ENCODE measurements at regions not wholly inside any gene's neighbourhood (a gene's known extent, or its start where the extent isn't known, plus 50 kb on each side); places are given as distances from the start of the nearest gene placed in this dataset.

GRCh38 chr2:21746499-21746898 lies 622.7 kb downstream of the TDRD15 start:
- no peak for DNase-seq
- no peak overlapping the region for H3K4me3 ChIP-seq (ENCODE audit: low read depth, low read length)
- intact Hi-C loops (cut with micrococcal nuclease; ENCODE audit: unreplicated experiment) = no loop called here
- no peaks in the 10 kb centered on the region for H3K36me3 ChIP-seq (ENCODE audit: control insufficient read depth, insufficient read depth, low read length)
- Mint-ChIP-seq H3K9me3 (ENCODE audit: unreplicated experiment) (peaks cover 16% of the 10 kb centered on the region), H3K4me1 (ENCODE audit: low read depth, unreplicated experiment) (no peaks in the 10 kb centered on the region), H3K4me3 (ENCODE audit: unreplicated experiment) (no peak overlapping the region), H3K36me3 (ENCODE audit: insufficient read depth, unreplicated experiment) (no peaks in the 10 kb centered on the region), H3K27me3 (ENCODE audit: insufficient read depth, unreplicated experiment) (no peaks in the 10 kb centered on the region), H3K27ac (ENCODE audit: unreplicated experiment) (no peak overlapping the region)
- no peaks in the 10 kb centered on the region for H3K27me3 ChIP-seq (replicated peaks; ENCODE audit: control insufficient read depth, insufficient read depth, low read length)
- no peak for TF ChIP-seq CTCF (IDR thresholded peaks at IDR 0.05; ENCODE audit: insufficient read depth in 1 of 2, low read depth in 1 of 2, low read length in 1 of 2, severe bottlenecking in 1 of 2, unreplicated experiment in 1 of 2)
- ChIA-PET POLR2A (no interaction called here), CTCF (no interaction called here)
- no peaks in the 10 kb centered on the region for H3K9me3 ChIP-seq
- BruUV-seq (replicated peaks) = no TSS peak
- H3K4me1 ChIP-seq = no peaks in the 10 kb centered on the region

GRCh38 chr2:21748501-21748900 lies 624.7 kb downstream of the TDRD15 start:
- no peak for TF ChIP-seq CTCF (IDR thresholded peaks at IDR 0.05; ENCODE audit: insufficient read depth in 1 of 2, low read depth in 1 of 2, low read length in 1 of 2, severe bottlenecking in 1 of 2, unreplicated experiment in 1 of 2)
- ChIA-PET POLR2A (interaction anchor here (0.6 kb wide), 1 partner anchor 520 kb away, joined by 3 read pairs; no protein-coding TSS in a partner anchor), CTCF (no interaction called here)
- Mint-ChIP-seq H3K27me3 (ENCODE audit: insufficient read depth, unreplicated experiment) (peaks cover 3% of the 10 kb centered on the region), H3K4me3 (ENCODE audit: unreplicated experiment) (no peak overlapping the region), H3K4me1 (ENCODE audit: low read depth, unreplicated experiment) (no peaks in the 10 kb centered on the region), H3K36me3 (ENCODE audit: insufficient read depth, unreplicated experiment) (no peaks in the 10 kb centered on the region), H3K9me3 (ENCODE audit: unreplicated experiment) (peaks cover 13% of the 10 kb centered on the region), H3K27ac (ENCODE audit: unreplicated experiment) (no peak overlapping the region)
- no peaks in the 10 kb centered on the region for H3K9me3 ChIP-seq
- no peaks in the 10 kb centered on the region for H3K4me1 ChIP-seq
- intact Hi-C loops (cut with micrococcal nuclease; ENCODE audit: unreplicated experiment) = no loop called here
- BruUV-seq (replicated peaks) = no TSS peak
- H3K36me3 ChIP-seq (ENCODE audit: control insufficient read depth, insufficient read depth, low read length) = no peaks in the 10 kb centered on the region
- no peaks in the 10 kb centered on the region for H3K27me3 ChIP-seq (replicated peaks; ENCODE audit: control insufficient read depth, insufficient read depth, low read length)
- no peak overlapping the region for H3K4me3 ChIP-seq (ENCODE audit: low read depth, low read length)
- no peak for DNase-seq

- no peak overlapping the region for H3K4me3 ChIP-seq (ENCODE audit: low read depth, low read length)
- H3K4me3 Mint-ChIP-seq (ENCODE audit: unreplicated experiment) = no peak overlapping the region
- no peaks in the 10 kb centered on the region for H3K27me3 ChIP-seq (replicated peaks; ENCODE audit: control insufficient read depth, insufficient read depth, low read length)
- TF ChIP-seq CTCF (IDR thresholded peaks at IDR 0.05; ENCODE audit: insufficient read depth in 1 of 2, low read depth in 1 of 2, low read length in 1 of 2, severe bottlenecking in 1 of 2, unreplicated experiment in 1 of 2) = peak in 1 of 2 experiments; percentile 33
- no peaks in the 10 kb centered on the region for H3K9me3 ChIP-seq
- peaks cover 4% of the 10 kb centered on the region; the same call in 1 of the 2 replicates for H3K4me1 ChIP-seq
- no peaks in the 10 kb centered on the region for H3K36me3 ChIP-seq (ENCODE audit: control insufficient read depth, insufficient read depth, low read length)
- H3K4me1 Mint-ChIP-seq (ENCODE audit: low read depth, unreplicated experiment) = no peaks in the 10 kb centered on the region
- POLR2A ChIA-PET = no interaction called here
- CTCF ChIA-PET = no interaction called here
- no peaks in the 10 kb centered on the region for H3K36me3 Mint-ChIP-seq (ENCODE audit: insufficient read depth, unreplicated experiment)
- H3K27ac Mint-ChIP-seq (ENCODE audit: unreplicated experiment) = no peak overlapping the region
- no peaks in the 10 kb centered on the region for H3K9me3 Mint-ChIP-seq (ENCODE audit: unreplicated experiment)
- no TSS peak for BruUV-seq (replicated peaks)
- DNase-seq = no peak
- H3K27me3 Mint-ChIP-seq (ENCODE audit: insufficient read depth, unreplicated experiment) = peaks cover 3% of the 10 kb centered on the region
- intact Hi-C loops (cut with micrococcal nuclease; ENCODE audit: unreplicated experiment) = no loop called here
These were observed 630.5 kb downstream of the TDRD15 start for GRCh38 chr2:21754164-21754788.

Data from Caco-2 (cell line).